ENCODE measurements at regions not wholly inside any gene's neighbourhood (a gene's known extent, or its start where the extent isn't known, plus 50 kb on each side); places are given as distances from the start of the nearest gene placed in this dataset.

GRCh38 chr15:36484038-36484778 is 95.2 kb upstream of the CDIN1 start:
- ATAC-seq = no peak

- no peak for ATAC-seq
Measured at GRCh38 chr15:36491912-36492311, 87.5 kb upstream of the CDIN1 start.

- no peak for ATAC-seq
Measured at GRCh38 chr15:36495456-36495991, 83.9 kb upstream of the CDIN1 start.

GRCh38 chr15:36497901-36498300 is 81.5 kb upstream of the CDIN1 start:
- ATAC-seq = no peak

GRCh38 chr15:36498401-36498800 is 81.0 kb upstream of the CDIN1 start:
- no peak for ATAC-seq

GRCh38 chr15:36498916-36499315 is 80.5 kb upstream of the CDIN1 start:
- ATAC-seq = no peak

- ATAC-seq = no peak
Measured at GRCh38 chr15:36499412-36500389, 79.7 kb upstream of the CDIN1 start.

- peak; percentile 69 for ATAC-seq
Measured at GRCh38 chr15:36501063-36501678, 78.3 kb upstream of the CDIN1 start.

GRCh38 chr15:36502509-36502908 is 76.9 kb upstream of the CDIN1 start:
- ATAC-seq = no peak

GRCh38 chr15:36506733-36507356 is 72.6 kb upstream of the CDIN1 start:
- no peak for ATAC-seq

GRCh38 chr15:36507458-36507857 is 72.0 kb upstream of the CDIN1 start:
- ATAC-seq = no peak

GRCh38 chr15:36511594-36511993 is 67.8 kb upstream of the CDIN1 start:
- no peak for ATAC-seq

GRCh38 chr15:36517758-36518157 is 61.7 kb upstream of the CDIN1 start:
- no peak for ATAC-seq

- ATAC-seq = no peak
Measured at GRCh38 chr15:36519067-36519466, 60.4 kb upstream of the CDIN1 start.

GRCh38 chr15:36525430-36525829 is 54.0 kb upstream of the CDIN1 start:
- no peak for ATAC-seq

- ATAC-seq = peak; percentile 50
Measured at GRCh38 chr15:36527235-36528162, 51.9 kb upstream of the CDIN1 start.

- ATAC-seq = no peak
Measured at GRCh38 chr15:36529296-36530011, 50.0 kb upstream of the CDIN1 start.

Data from esophagus mucosa (tissue), 1 donor.